ENCODE measurements at regions not wholly inside any gene's neighbourhood (a gene's known extent, or its start where the extent isn't known, plus 50 kb on each side); places are given as distances from the start of the nearest gene placed in this dataset.

GRCh38 chr14:89587136-89587420 lies 170.0 kb upstream of the FOXN3 start:
- DNase-seq (ENCODE audit: low read depth): no peak
- TF ChIP-seq CTCF (IDR thresholded peaks at IDR 0.05; ENCODE audit: low read depth, low read length): no peak
- TF ChIP-seq POLR2A (IDR thresholded peaks at IDR 0.05; ENCODE audit: extremely low read depth, insufficient read length): no peak
- TF ChIP-seq MYC (IDR thresholded peaks at IDR 0.05; ENCODE audit: low read depth, low read length): no peak
- TF ChIP-seq MAX (IDR thresholded peaks at IDR 0.05; ENCODE audit: low read depth, low read length): no peak
- no peak overlapping the region for H3K4me3 ChIP-seq (ENCODE audit: low read depth, low read length)

GRCh38 chr14:89586258-89587135 lies 169.5 kb upstream of the FOXN3 start:
- DNase-seq (ENCODE audit: low read depth): no peak
- TF ChIP-seq MYC (IDR thresholded peaks at IDR 0.05; ENCODE audit: low read depth, low read length) (no peak), CTCF (IDR thresholded peaks at IDR 0.05; ENCODE audit: low read depth, low read length) (no peak), MAX (IDR thresholded peaks at IDR 0.05; ENCODE audit: low read depth, low read length) (no peak), POLR2A (IDR thresholded peaks at IDR 0.05; ENCODE audit: extremely low read depth, insufficient read length) (no peak)
- H3K4me3 ChIP-seq (ENCODE audit: low read depth, low read length): no peak overlapping the region

GRCh38 chr14:89578156-89578555 lies 161.1 kb upstream of the FOXN3 start:
- no peak for DNase-seq (ENCODE audit: low read depth)
- TF ChIP-seq MAX (IDR thresholded peaks at IDR 0.05; ENCODE audit: low read depth, low read length): no peak
- TF ChIP-seq MYC (IDR thresholded peaks at IDR 0.05; ENCODE audit: low read depth, low read length): no peak
- TF ChIP-seq POLR2A (IDR thresholded peaks at IDR 0.05; ENCODE audit: extremely low read depth, insufficient read length): no peak
- TF ChIP-seq CTCF (IDR thresholded peaks at IDR 0.05; ENCODE audit: low read depth, low read length): no peak

GRCh38 chr14:89576960-89577359 lies 159.9 kb upstream of the FOXN3 start:
- no peak for TF ChIP-seq POLR2A (IDR thresholded peaks at IDR 0.05; ENCODE audit: extremely low read depth, insufficient read length)
- TF ChIP-seq MYC (IDR thresholded peaks at IDR 0.05; ENCODE audit: low read depth, low read length): no peak
- TF ChIP-seq MAX (IDR thresholded peaks at IDR 0.05; ENCODE audit: low read depth, low read length): no peak
- no peak overlapping the region for H3K4me3 ChIP-seq (ENCODE audit: low read depth, low read length)
- DNase-seq (ENCODE audit: low read depth): no peak

More at GRCh38 chr14:89578156-89578555, 161.1 kb upstream of the FOXN3 start:
- no peak overlapping the region for H3K4me3 ChIP-seq (ENCODE audit: low read depth, low read length)

- no peak overlapping the region for H3K4me3 ChIP-seq (ENCODE audit: low read depth, low read length)
- DNase-seq (ENCODE audit: low read depth): no peak
These were observed 159.3 kb upstream of the FOXN3 start for GRCh38 chr14:89576145-89576927.

More at GRCh38 chr14:89576145-89576927, 159.3 kb upstream of the FOXN3 start:
- TF ChIP-seq MYC (IDR thresholded peaks at IDR 0.05; ENCODE audit: low read depth, low read length) (no peak), POLR2A (IDR thresholded peaks at IDR 0.05; ENCODE audit: extremely low read depth, insufficient read length) (no peak), MAX (IDR thresholded peaks at IDR 0.05; ENCODE audit: low read depth, low read length) (no peak), CTCF (IDR thresholded peaks at IDR 0.05; ENCODE audit: low read depth, low read length) (no peak)

Data from NB4 (cell line).